ENCODE measurements at regions not wholly inside any gene's neighbourhood (a gene's known extent, or its start where the extent isn't known, plus 50 kb on each side); places are given as distances from the start of the nearest gene placed in this dataset.

GRCh38 chrX:10855845-10856244 lies 235.5 kb upstream of the MID1 start:
- Histone ChIP-seq H3K9ac (ENCODE audit: low read length) (no peak overlapping the region), H3K79me2 (ENCODE audit: control insufficient read depth, insufficient read depth, low read length, poor library complexity) (no peaks in the 10 kb centered on the region), H4K8ac (ENCODE audit: low read depth, low read length) (no peak overlapping the region), H3K4me2 (ENCODE audit: low read length) (no peak overlapping the region), H2BK5ac (ENCODE audit: low read depth, low read length, poor library complexity) (no peak overlapping the region), H3K27me3 (ENCODE audit: insufficient read depth, low read length) (no peaks in the 10 kb centered on the region), H4K91ac (ENCODE audit: low read depth, low read length) (no peak overlapping the region), H3K4me3 (ENCODE audit: low read depth, low read length) (no peak overlapping the region), H3K79me1 (ENCODE audit: low read length) (no peaks in the 10 kb centered on the region), H3K23ac (ENCODE audit: low read length) (no peak overlapping the region), H2BK12ac (ENCODE audit: low read length) (no peak overlapping the region), H3K9me3 (ENCODE audit: insufficient read depth, low read depth, low read length) (no peaks in the 10 kb centered on the region), H3K27ac (ENCODE audit: low read depth, low read length) (no peak overlapping the region), H3K36me3 (ENCODE audit: control insufficient read depth in 1 of 2, insufficient read depth in 2 of 2, low read length in 2 of 2) (no peaks in the 10 kb centered on the region), H2AK5ac (ENCODE audit: low read length) (no peak overlapping the region), H3K4me1 (ENCODE audit: control insufficient read depth in 1 of 2, insufficient read depth in 2 of 2, low read length in 2 of 2) (no peaks in the 10 kb centered on the region), H3K4ac (ENCODE audit: low read depth, low read length) (no peak overlapping the region), H4K12ac (ENCODE audit: low read depth, low read length) (no peak overlapping the region), H2BK120ac (ENCODE audit: insufficient read depth, low read length, poor library complexity) (no peak overlapping the region), H3K18ac (ENCODE audit: low read length) (no peak overlapping the region), H3K14ac (ENCODE audit: low read length) (no peak overlapping the region), H2AFZ (ENCODE audit: insufficient read depth, low read length, poor library complexity) (no peak overlapping the region)
- no peak for DNase-seq
- WGBS (ENCODE audit: extremely low coverage, insufficient coverage, insufficient read length) = no CpG with 5 or more reads among the region's 2 CpGs

GRCh38 chrX:10856797-10857196 lies 236.4 kb upstream of the MID1 start:
- H3K4me1 ChIP-seq (ENCODE audit: control insufficient read depth in 1 of 2, insufficient read depth in 2 of 2, low read length in 2 of 2) = no peaks in the 10 kb centered on the region
- no peak overlapping the region for H2BK5ac ChIP-seq (ENCODE audit: low read depth, low read length, poor library complexity)
- no peak overlapping the region for H2AK5ac ChIP-seq (ENCODE audit: low read length)
- no peaks in the 10 kb centered on the region for H3K79me1 ChIP-seq (ENCODE audit: low read length)
- H2BK120ac ChIP-seq (ENCODE audit: insufficient read depth, low read length, poor library complexity) = no peak overlapping the region
- H3K4ac ChIP-seq (ENCODE audit: low read depth, low read length) = no peak overlapping the region
- H4K91ac ChIP-seq (ENCODE audit: low read depth, low read length) = no peak overlapping the region
- H3K23ac ChIP-seq (ENCODE audit: low read length) = no peak overlapping the region
- H3K79me2 ChIP-seq (ENCODE audit: control insufficient read depth, insufficient read depth, low read length, poor library complexity) = no peaks in the 10 kb centered on the region
- H3K4me2 ChIP-seq (ENCODE audit: low read length) = no peak overlapping the region
- H4K8ac ChIP-seq (ENCODE audit: low read depth, low read length) = no peak overlapping the region
- no peaks in the 10 kb centered on the region for H3K27me3 ChIP-seq (ENCODE audit: insufficient read depth, low read length)
- H3K9me3 ChIP-seq (ENCODE audit: insufficient read depth, low read depth, low read length) = no peaks in the 10 kb centered on the region
- H3K9ac ChIP-seq (ENCODE audit: low read length) = no peak overlapping the region
- no CpG with 5 or more reads among the region's 7 CpGs for WGBS (ENCODE audit: extremely low coverage, insufficient coverage, insufficient read length)
- H3K18ac ChIP-seq (ENCODE audit: low read length) = no peak overlapping the region
- no peaks in the 10 kb centered on the region for H3K36me3 ChIP-seq (ENCODE audit: control insufficient read depth in 1 of 2, insufficient read depth in 2 of 2, low read length in 2 of 2)
- H3K27ac ChIP-seq (ENCODE audit: low read depth, low read length) = no peak overlapping the region
- no peak overlapping the region for H2BK12ac ChIP-seq (ENCODE audit: low read length)
- no peak overlapping the region for H2AFZ ChIP-seq (ENCODE audit: insufficient read depth, low read length, poor library complexity)
- no peak for DNase-seq
- H3K4me3 ChIP-seq (ENCODE audit: low read depth, low read length) = no peak overlapping the region
- H4K12ac ChIP-seq (ENCODE audit: low read depth, low read length) = no peak overlapping the region
- H3K14ac ChIP-seq (ENCODE audit: low read length) = no peak overlapping the region

- Histone ChIP-seq H3K27ac (ENCODE audit: low read depth, low read length) (no peak overlapping the region), H2BK5ac (ENCODE audit: low read depth, low read length, poor library complexity) (no peak overlapping the region), H3K79me1 (ENCODE audit: low read length) (no peaks in the 10 kb centered on the region), H3K14ac (ENCODE audit: low read length) (no peak overlapping the region), H3K9me3 (ENCODE audit: insufficient read depth, low read depth, low read length) (no peaks in the 10 kb centered on the region), H3K4me1 (ENCODE audit: control insufficient read depth in 1 of 2, insufficient read depth in 2 of 2, low read length in 2 of 2) (no peaks in the 10 kb centered on the region), H4K91ac (ENCODE audit: low read depth, low read length) (no peak overlapping the region), H3K4me2 (ENCODE audit: low read length) (no peak overlapping the region), H3K23ac (ENCODE audit: low read length) (no peak overlapping the region), H2BK12ac (ENCODE audit: low read length) (no peak overlapping the region), H2BK120ac (ENCODE audit: insufficient read depth, low read length, poor library complexity) (no peak overlapping the region), H2AK5ac (ENCODE audit: low read length) (no peak overlapping the region), H3K4me3 (ENCODE audit: low read depth, low read length) (no peak overlapping the region), H3K27me3 (ENCODE audit: insufficient read depth, low read length) (no peaks in the 10 kb centered on the region), H3K36me3 (ENCODE audit: control insufficient read depth in 1 of 2, insufficient read depth in 2 of 2, low read length in 2 of 2) (no peaks in the 10 kb centered on the region), H4K12ac (ENCODE audit: low read depth, low read length) (no peak overlapping the region), H3K4ac (ENCODE audit: low read depth, low read length) (no peak overlapping the region), H2AFZ (ENCODE audit: insufficient read depth, low read length, poor library complexity) (no peak overlapping the region), H3K9ac (ENCODE audit: low read length) (no peak overlapping the region), H3K79me2 (ENCODE audit: control insufficient read depth, insufficient read depth, low read length, poor library complexity) (no peaks in the 10 kb centered on the region), H4K8ac (ENCODE audit: low read depth, low read length) (no peak overlapping the region), H3K18ac (ENCODE audit: low read length) (no peak overlapping the region)
- WGBS (ENCODE audit: extremely low coverage, insufficient coverage, insufficient read length) = no CpG with 5 or more reads among the region's 3 CpGs
- DNase-seq = no peak
These were observed 239.0 kb upstream of the MID1 start for GRCh38 chrX:10859353-10859752.

GRCh38 chrX:10875995-10876394 lies 235.1 kb upstream of the HCCS start:
- DNase-seq = no peak
- Histone ChIP-seq H3K27ac (ENCODE audit: low read depth, low read length) (no peak overlapping the region), H2BK5ac (ENCODE audit: low read depth, low read length, poor library complexity) (no peak overlapping the region), H3K79me1 (ENCODE audit: low read length) (no peaks in the 10 kb centered on the region), H4K91ac (ENCODE audit: low read depth, low read length) (no peak overlapping the region), H3K4me1 (ENCODE audit: control insufficient read depth in 1 of 2, insufficient read depth in 2 of 2, low read length in 2 of 2) (no peaks in the 10 kb centered on the region), H4K12ac (ENCODE audit: low read depth, low read length) (no peak overlapping the region), H3K9me3 (ENCODE audit: insufficient read depth, low read depth, low read length) (no peaks in the 10 kb centered on the region), H4K8ac (ENCODE audit: low read depth, low read length) (no peak overlapping the region), H2AK5ac (ENCODE audit: low read length) (no peak overlapping the region), H3K79me2 (ENCODE audit: control insufficient read depth, insufficient read depth, low read length, poor library complexity) (no peaks in the 10 kb centered on the region), H2BK12ac (ENCODE audit: low read length) (no peak overlapping the region), H3K14ac (ENCODE audit: low read length) (no peak overlapping the region), H3K4me2 (ENCODE audit: low read length) (no peak overlapping the region), H3K23ac (ENCODE audit: low read length) (no peak overlapping the region), H3K18ac (ENCODE audit: low read length) (no peak overlapping the region), H3K36me3 (ENCODE audit: control insufficient read depth in 1 of 2, insufficient read depth in 2 of 2, low read length in 2 of 2) (no peaks in the 10 kb centered on the region), H3K27me3 (ENCODE audit: insufficient read depth, low read length) (no peaks in the 10 kb centered on the region), H3K4me3 (ENCODE audit: low read depth, low read length) (no peak overlapping the region), H2BK120ac (ENCODE audit: insufficient read depth, low read length, poor library complexity) (no peak overlapping the region), H2AFZ (ENCODE audit: insufficient read depth, low read length, poor library complexity) (no peak overlapping the region), H3K4ac (ENCODE audit: low read depth, low read length) (no peak overlapping the region), H3K9ac (ENCODE audit: low read length) (no peak overlapping the region)
- no CpG with 5 or more reads among the region's 1 CpG for WGBS (ENCODE audit: extremely low coverage, insufficient coverage, insufficient read length)

Measured in trophoblast cell (in vitro differentiated cells and primary cell).